Suprapubic skin (tissue), 4 donors: ENCODE measurements at regions not wholly inside any gene's neighbourhood (a gene's known extent, or its start where the extent isn't known, plus 50 kb on each side); places are given as distances from the start of the nearest gene placed in this dataset.

Source experiments
- DNase-seq, 2 donors: peaks; one replicate each; pipeline ENCODE4 v3.0.0-alpha.2; 2019; ENCODE audit warnings: low spot score in 2 of 2
- H3K27ac ChIP-seq: fragments of 200-600 bp; sonication (generic); one replicate; pipeline ENCODE4 v1.5.1; 2019
- H3K27me3 ChIP-seq: fragments of 200-600 bp; sonication (generic); one replicate; pipeline ENCODE4 v1.5.1; 2019
- H3K36me3 ChIP-seq: fragments of 200-600 bp; sonication (generic); one replicate; pipeline ENCODE4 v1.5.1; 2019
- H3K4me1 ChIP-seq: fragments of 200-600 bp; sonication (generic); one replicate; pipeline ENCODE4 v1.5.1; 2019
- H3K4me3 ChIP-seq: fragments of 200-600 bp; sonication (generic); one replicate; pipeline ENCODE4 v1.5.1; 2019; ENCODE audit warnings: mild to moderate bottlenecking
- H3K9me3 ChIP-seq: fragments of 200-600 bp; sonication (generic); one replicate; pipeline ENCODE4 v1.5.1; 2019
- CTCF ChIP-seq, 2 donors: fragments of 200-600 bp in 1 of 2; fragments of 450-650 bp in 1 of 2; sonication (generic) in 1 of 2; IDR thresholded peaks; one replicate each; pipeline ENCODE4 v1.5.1; 2016 to 2019; ENCODE audit warnings: antibody characterized with exemption in 2 of 2, mild to moderate bottlenecking in 1 of 2, moderate library complexity in 1 of 2
- EP300 ChIP-seq: sonication (generic); formaldehyde crosslinking; IDR thresholded peaks from one replicate; pipeline ENCODE4 v1.6.1; 2017; ENCODE audit warnings: antibody characterized with exemption
- POLR2A ChIP-seq, 2 donors: fragments of 450-650 bp; IDR thresholded peaks; one replicate each; pipeline ENCODE4 v1.6.1; 2017; ENCODE audit warnings: antibody characterized with exemption in 2 of 2, mild to moderate bottlenecking in 2 of 2, moderate library complexity in 2 of 2
- POLR2AphosphoS5 ChIP-seq, 3 donors: sonication (generic); formaldehyde crosslinking; IDR thresholded peaks; one replicate each; pipeline ENCODE4 v1.6.1; 2017; ENCODE audit warnings: antibody characterized with exemption in 3 of 3
- WGBS: methylation state at CpG from one replicate; pipeline ENCODE4 v1.1.5; 2018; 5-methylcytosine and 5-hydroxymethylcytosine counted together

- DNase-seq: no peak
- Histone ChIP-seq H3K27ac (no peak overlapping the region), H3K27me3 (no peaks in the 10 kb centered on the region), H3K4me3 (no peak overlapping the region), H3K36me3 (no peaks in the 10 kb centered on the region), H3K9me3 (no peaks in the 10 kb centered on the region), H3K4me1 (peaks cover 17% of the 10 kb centered on the region)
- 59% methylated on average over 4 of the region's 4 CpGs for WGBS
- TF ChIP-seq CTCF (IDR thresholded peaks at IDR 0.05) (no peak), POLR2A (IDR thresholded peaks at IDR 0.05) (no peak), POLR2AphosphoS5 (IDR thresholded peaks at IDR 0.05) (no peak), EP300 (no peak)
Measured at GRCh38 chr13:76379341-76380105, 506.7 kb downstream of the KCTD12 start.

- 57% methylated on average over 1 of the region's 1 CpG for WGBS
- peaks cover 9% of the 10 kb centered on the region for H3K4me1 ChIP-seq
- DNase-seq: no peak
- H3K9me3 ChIP-seq: no peaks in the 10 kb centered on the region
- no peaks in the 10 kb centered on the region for H3K36me3 ChIP-seq
- H3K27ac ChIP-seq: no peak overlapping the region
- H3K27me3 ChIP-seq: no peaks in the 10 kb centered on the region
- TF ChIP-seq EP300 (no peak), POLR2A (IDR thresholded peaks at IDR 0.05) (no peak), CTCF (IDR thresholded peaks at IDR 0.05) (no peak), POLR2AphosphoS5 (IDR thresholded peaks at IDR 0.05) (no peak)
- no peak overlapping the region for H3K4me3 ChIP-seq
Measured at GRCh38 chr13:76378767-76379166, 507.4 kb downstream of the KCTD12 start.

GRCh38 chr13:76363682-76364289 is 522.4 kb downstream of the KCTD12 start:
- no peaks in the 10 kb centered on the region for H3K9me3 ChIP-seq
- H3K4me3 ChIP-seq: no peak overlapping the region
- no peaks in the 10 kb centered on the region for H3K4me1 ChIP-seq
- TF ChIP-seq POLR2AphosphoS5 (IDR thresholded peaks at IDR 0.05): no peak
- no peak for TF ChIP-seq CTCF (IDR thresholded peaks at IDR 0.05)
- no peak for TF ChIP-seq POLR2A (IDR thresholded peaks at IDR 0.05)
- no peak for TF ChIP-seq EP300
- H3K27ac ChIP-seq: no peak overlapping the region
- H3K27me3 ChIP-seq: no peaks in the 10 kb centered on the region
- 98% methylated on average over 2 of the region's 2 CpGs for WGBS
- H3K36me3 ChIP-seq: no peaks in the 10 kb centered on the region
- no peak for DNase-seq

- TF ChIP-seq POLR2AphosphoS5 (IDR thresholded peaks at IDR 0.05) (no peak), EP300 (no peak), CTCF (IDR thresholded peaks at IDR 0.05) (no peak), POLR2A (IDR thresholded peaks at IDR 0.05) (no peak)
- H3K36me3 ChIP-seq: no peaks in the 10 kb centered on the region
Measured at GRCh38 chr13:76361868-76362267, 524.3 kb downstream of the KCTD12 start.

GRCh38 chr13:76351541-76352229 is 534.5 kb downstream of the KCTD12 start:
- H3K9me3 ChIP-seq: no peaks in the 10 kb centered on the region
- DNase-seq: no peak
- no peak overlapping the region for H3K27ac ChIP-seq
- no peaks in the 10 kb centered on the region for H3K27me3 ChIP-seq
- WGBS: 70% methylated on average over 5 of the region's 5 CpGs
- H3K4me1 ChIP-seq: no peaks in the 10 kb centered on the region
- H3K4me3 ChIP-seq: no peak overlapping the region
- no peaks in the 10 kb centered on the region for H3K36me3 ChIP-seq
- TF ChIP-seq EP300: no peak
- no peak for TF ChIP-seq POLR2A (IDR thresholded peaks at IDR 0.05)
- no peak for TF ChIP-seq CTCF (IDR thresholded peaks at IDR 0.05)
- TF ChIP-seq POLR2AphosphoS5 (IDR thresholded peaks at IDR 0.05): no peak

More at GRCh38 chr13:76361868-76362267, 524.3 kb downstream of the KCTD12 start:
- Histone ChIP-seq H3K27me3 (no peaks in the 10 kb centered on the region), H3K27ac (no peak overlapping the region), H3K9me3 (no peaks in the 10 kb centered on the region), H3K4me1 (no peaks in the 10 kb centered on the region), H3K4me3 (no peak overlapping the region)
- no peak for DNase-seq
